PC-3 (cell line): ENCODE measurements at regions not wholly inside any gene's neighbourhood (a gene's known extent, or its start where the extent isn't known, plus 50 kb on each side); places are given as distances from the start of the nearest gene placed in this dataset.

Source experiments
- ATAC-seq: fragments of 200-7000 bp; cut with Tn5 transposase; 2 replicates; pipeline ENCODE4 v1.9.1; 2020; ENCODE audit warnings: mild to moderate bottlenecking, moderate library complexity
- BruUV-seq: library from RNA; stranded (reverse); fragments of 400-500 nt; replicated peaks from 2 replicates; lab custom pipeline; 2021; lab: Mats Ljungman, UMichigan
- CTCF ChIA-PET: fragments of 300-600 bp; sonication (Branson Sonifier 250); formaldehyde crosslinking; loops from one replicate; lab custom pipeline; 2022; ENCODE audit warnings: antibody characterized with exemption; lab: Charles Lee
- POLR2A ChIA-PET: fragments of 300-600 bp; sonication (Branson Sonifier 250); formaldehyde crosslinking; loops from one replicate; lab custom pipeline; 2022; ENCODE audit warnings: antibody characterized with exemption; ENCODE audit not compliant: unreplicated experiment; lab: Charles Lee
- DNase-seq: peaks from one replicate; pipeline ENCODE4 v3.0.0-alpha.2; 2015
- H2AFZ ChIP-seq: fragments of 300-600 bp; sonication (generic); 2 replicates; pipeline ENCODE4 v1.6.0; 2016; ENCODE audit warnings: antibody characterized with exemption, low read length
- H3F3A ChIP-seq: fragments of 300-600 bp; sonication (generic); one replicate; pipeline ENCODE4 v1.6.0; 2017; ENCODE audit warnings: antibody characterized with exemption, low read length, control low read depth, mild to moderate bottlenecking; ENCODE audit not compliant: unreplicated experiment
- H3K27ac ChIP-seq: fragments of 300-600 bp; sonication (generic); 2 replicates; pipeline ENCODE4 v1.5.1; 2016; ENCODE audit warnings: mild to moderate bottlenecking, low read length
- H3K27me3 ChIP-seq: fragments of 300-600 bp; sonication (generic); 2 replicates; pipeline ENCODE4 v1.6.1; 2016; ENCODE audit warnings: low read length, mixed read lengths
- H3K36me3 ChIP-seq: fragments of 300-600 bp; sonication (generic); 2 replicates; pipeline ENCODE4 v1.6.1; 2016; ENCODE audit warnings: low read depth, mixed run types, low read length, mixed read lengths
- H3K4me1 ChIP-seq: fragments of 300-600 bp; sonication (generic); 2 replicates; pipeline ENCODE4 v1.5.1; 2016; ENCODE audit warnings: low read length; ENCODE audit not compliant: insufficient read depth
- H3K4me2 ChIP-seq: fragments of 300-600 bp; sonication (generic); 2 replicates; pipeline ENCODE4 v1.6.0; 2016; ENCODE audit warnings: low read length
- H3K4me3 ChIP-seq: fragments of 300-600 bp; sonication (generic); 2 replicates; pipeline ENCODE4 v1.5.1; 2016; ENCODE audit warnings: mild to moderate bottlenecking, low read length, mixed read lengths
- H3K79me2 ChIP-seq: fragments of 300-600 bp; sonication (generic); 2 replicates; pipeline ENCODE4 v1.6.1; 2017; ENCODE audit warnings: low read length, mixed read lengths
- H3K9ac ChIP-seq: fragments of 300-600 bp; sonication (generic); 2 replicates; pipeline ENCODE4 v1.6.0; 2016; ENCODE audit warnings: mild to moderate bottlenecking, low read length
- H3K9me2 ChIP-seq: fragments of 300-600 bp; sonication (generic); replicated peaks from 2 replicates; pipeline ENCODE4 v1.6.1; 2016; ENCODE audit warnings: mixed run types, low read length, mixed read lengths
- H3K9me3 ChIP-seq: fragments of 300-600 bp; sonication (generic); 2 replicates; pipeline ENCODE4 v1.6.1; 2016; ENCODE audit warnings: low read length, mixed read lengths
- H4K20me1 ChIP-seq: fragments of 300-600 bp; sonication (generic); 2 replicates; pipeline ENCODE4 v1.6.1; 2016; ENCODE audit warnings: low read length, mixed read lengths
- EZH2 ChIP-seq: fragments of 300-600 bp; sonication (generic); IDR thresholded peaks from one replicate; pipeline ENCODE4 v1.6.1; 2017; ENCODE audit warnings: antibody characterized with exemption, mild to moderate bottlenecking, low read length; ENCODE audit not compliant: unreplicated experiment
- EZH2phosphoT487 ChIP-seq: fragments of 300-600 bp; sonication (generic); IDR thresholded peaks from 2 replicates; pipeline ENCODE4 v1.6.1; 2018; ENCODE audit warnings: mild to moderate bottlenecking, antibody characterized with exemption, low read length, borderline replicate concordance
- intact Hi-C: fragments of 100-400 bp; cut with micrococcal nuclease; formaldehyde crosslinking; loops from 2 replicates; pipeline ENCODE4 v1.9.0; 2023
- TF ChIP-seq, protein P1 (sequence below): fragments of 300-600 bp; sonication (generic); conservative IDR thresholded peaks from 2 replicates; pipeline ENCODE4 v1.5.1; 2017; ENCODE audit warnings: antibody characterized with exemption, low read depth, mild to moderate bottlenecking, low read length

DNA sequence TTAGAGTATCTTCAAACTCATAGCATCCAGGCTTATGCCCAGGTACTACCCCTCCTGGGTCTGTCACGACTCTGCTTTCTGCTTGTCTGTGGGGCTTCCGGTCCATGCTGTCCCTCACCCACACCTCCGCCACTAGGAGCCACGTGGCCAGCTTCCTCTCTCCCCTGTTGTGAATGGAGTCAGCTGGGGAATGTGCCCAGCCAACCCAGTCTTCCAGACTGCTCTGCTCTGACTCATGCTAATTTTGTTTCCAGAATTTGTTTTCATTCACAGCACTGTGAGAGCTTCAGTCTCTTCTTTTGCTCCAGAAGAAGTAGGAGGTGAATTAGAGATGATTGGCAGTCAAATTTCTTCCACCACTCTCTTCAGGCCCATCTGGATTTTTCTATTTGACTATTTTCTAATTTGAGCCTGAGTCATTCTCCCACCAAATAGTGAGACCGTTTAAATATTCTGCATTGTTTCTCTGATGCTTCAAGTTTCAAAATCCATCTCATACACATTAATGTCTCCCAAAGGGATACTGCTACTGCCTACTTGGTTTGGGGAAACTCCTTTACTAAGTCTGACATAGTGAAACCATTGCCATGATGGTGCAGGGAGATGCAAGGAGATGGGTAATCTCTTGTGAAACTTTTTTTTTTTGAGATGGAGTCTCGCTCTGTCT is 424.1 kb upstream of the KIF2A start:
- H3K27ac ChIP-seq, result no peak overlapping the region
- no peaks in the 10 kb centered on the region for H3K79me2 ChIP-seq
- H3F3A ChIP-seq, result no peaks in the 10 kb centered on the region
- no peaks in the 10 kb centered on the region for H3K4me1 ChIP-seq
- TF ChIP-seq, protein P1, sequence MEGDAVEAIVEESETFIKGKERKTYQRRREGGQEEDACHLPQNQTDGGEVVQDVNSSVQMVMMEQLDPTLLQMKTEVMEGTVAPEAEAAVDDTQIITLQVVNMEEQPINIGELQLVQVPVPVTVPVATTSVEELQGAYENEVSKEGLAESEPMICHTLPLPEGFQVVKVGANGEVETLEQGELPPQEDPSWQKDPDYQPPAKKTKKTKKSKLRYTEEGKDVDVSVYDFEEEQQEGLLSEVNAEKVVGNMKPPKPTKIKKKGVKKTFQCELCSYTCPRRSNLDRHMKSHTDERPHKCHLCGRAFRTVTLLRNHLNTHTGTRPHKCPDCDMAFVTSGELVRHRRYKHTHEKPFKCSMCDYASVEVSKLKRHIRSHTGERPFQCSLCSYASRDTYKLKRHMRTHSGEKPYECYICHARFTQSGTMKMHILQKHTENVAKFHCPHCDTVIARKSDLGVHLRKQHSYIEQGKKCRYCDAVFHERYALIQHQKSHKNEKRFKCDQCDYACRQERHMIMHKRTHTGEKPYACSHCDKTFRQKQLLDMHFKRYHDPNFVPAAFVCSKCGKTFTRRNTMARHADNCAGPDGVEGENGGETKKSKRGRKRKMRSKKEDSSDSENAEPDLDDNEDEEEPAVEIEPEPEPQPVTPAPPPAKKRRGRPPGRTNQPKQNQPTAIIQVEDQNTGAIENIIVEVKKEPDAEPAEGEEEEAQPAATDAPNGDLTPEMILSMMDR, result no peak
- TF ChIP-seq EZH2 (no peak), EZH2phosphoT487 (no peak)
- H2AFZ ChIP-seq, result no peak overlapping the region
- ChIA-PET CTCF (no interaction called here), POLR2A (no interaction called here)
- no TSS peak for BruUV-seq
- no peaks in the 10 kb centered on the region for H3K36me3 ChIP-seq
- intact Hi-C loops, result no loop called here
- no peaks in the 10 kb centered on the region for H3K9me2 ChIP-seq
- H3K4me3 ChIP-seq, result no peak overlapping the region
- no peak overlapping the region for H3K9ac ChIP-seq
- H3K9me3 ChIP-seq, result no peaks in the 10 kb centered on the region
- DNase-seq (no peak), ATAC-seq (no peak)
- no peaks in the 10 kb centered on the region for H4K20me1 ChIP-seq
- no peak overlapping the region for H3K4me2 ChIP-seq
- H3K27me3 ChIP-seq, result no peaks in the 10 kb centered on the region

DNA sequence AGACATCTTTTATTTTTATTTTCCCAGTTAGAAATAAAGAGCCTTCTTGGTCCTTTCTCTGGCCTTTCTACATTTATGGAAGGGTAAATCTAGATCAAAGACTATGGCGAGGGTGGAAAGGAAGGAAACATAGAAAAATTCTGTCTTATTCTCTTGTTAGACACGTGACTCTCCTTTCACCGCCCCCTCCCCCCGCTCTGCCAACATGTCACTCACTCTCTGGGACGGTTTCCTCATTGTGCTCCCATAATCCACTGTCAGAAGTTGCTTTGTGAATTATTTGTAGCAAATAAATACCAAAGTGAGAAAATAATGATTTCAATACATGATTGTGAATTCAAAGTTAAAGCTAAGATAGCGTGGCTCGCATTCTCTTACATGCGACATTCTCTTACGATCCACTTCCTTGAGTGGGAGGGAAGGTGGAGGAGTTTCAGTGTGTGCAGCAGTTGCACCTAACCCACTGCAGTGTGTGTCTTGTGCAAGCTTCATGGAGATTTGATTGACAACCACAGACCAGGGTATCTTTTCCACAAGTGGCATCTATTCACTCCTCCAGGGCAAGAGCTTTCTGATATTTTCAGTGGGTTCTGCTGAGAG is 423.0 kb upstream of the KIF2A start:
- ATAC-seq (no peak), DNase-seq (no peak)
- Histone ChIP-seq H3K4me1 (no peaks in the 10 kb centered on the region), H3K4me3 (no peak overlapping the region), H3K27ac (no peak overlapping the region), H3K27me3 (no peaks in the 10 kb centered on the region), H3K9ac (no peak overlapping the region), H2AFZ (no peak overlapping the region), H3K79me2 (no peaks in the 10 kb centered on the region), H3K9me2 (no peaks in the 10 kb centered on the region), H3K4me2 (no peak overlapping the region), H3F3A (no peaks in the 10 kb centered on the region), H3K36me3 (no peaks in the 10 kb centered on the region), H4K20me1 (no peaks in the 10 kb centered on the region), H3K9me3 (no peaks in the 10 kb centered on the region)
- intact Hi-C loops, result no loop called here
- ChIA-PET POLR2A (no interaction called here), CTCF (no interaction called here)
- no TSS peak for BruUV-seq
- TF ChIP-seq, protein P1, result no peak
- no peak for TF ChIP-seq EZH2phosphoT487
- TF ChIP-seq EZH2, result no peak

DNA sequence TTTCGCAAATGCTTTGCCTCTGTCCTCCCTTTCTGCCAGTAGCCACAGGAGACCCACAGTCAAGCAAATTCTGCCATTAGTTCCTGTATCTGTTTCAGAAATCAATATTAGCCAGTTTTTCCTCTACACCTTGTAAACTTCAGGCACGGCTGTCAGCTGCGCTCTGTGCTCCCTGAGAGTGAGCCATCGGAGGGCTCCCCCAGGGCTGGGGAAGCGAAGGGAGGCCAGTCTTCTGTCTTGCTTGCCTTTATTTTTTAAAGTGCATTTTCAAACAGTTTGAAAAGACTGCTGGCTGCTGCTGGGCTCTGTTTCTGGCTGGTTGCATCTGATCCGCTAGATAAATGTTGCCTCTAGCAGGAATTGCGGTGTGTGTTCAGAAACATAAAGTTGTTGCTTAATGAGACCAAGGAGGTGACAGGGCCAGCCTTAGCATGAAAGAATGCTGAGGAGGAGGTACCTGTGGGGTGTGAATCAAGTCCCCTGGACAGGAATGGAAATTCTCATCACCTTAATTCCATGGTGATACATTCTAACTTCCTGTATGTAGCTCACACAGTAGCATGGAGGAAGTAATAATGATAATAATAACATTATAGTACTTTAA is 421.7 kb upstream of the KIF2A start:
- Histone ChIP-seq H3K27me3 (no peaks in the 10 kb centered on the region), H3K9me2 (no peaks in the 10 kb centered on the region), H3F3A (no peaks in the 10 kb centered on the region), H3K4me2 (no peak overlapping the region), H2AFZ (no peak overlapping the region), H3K9ac (no peak overlapping the region), H3K79me2 (no peaks in the 10 kb centered on the region), H3K4me3 (no peak overlapping the region), H3K9me3 (no peaks in the 10 kb centered on the region), H3K27ac (no peak overlapping the region), H3K4me1 (no peaks in the 10 kb centered on the region), H4K20me1 (no peaks in the 10 kb centered on the region), H3K36me3 (no peaks in the 10 kb centered on the region)
- intact Hi-C loops, result no loop called here
- DNase-seq (no peak), ATAC-seq (no peak)
- ChIA-PET CTCF (no interaction called here), POLR2A (no interaction called here)
- no TSS peak for BruUV-seq
- TF ChIP-seq EZH2 (no peak), EZH2phosphoT487 (no peak)
- TF ChIP-seq, protein P1, result no peak
